ENCODE measurements at regions not wholly inside any gene's neighbourhood (a gene's known extent, or its start where the extent isn't known, plus 50 kb on each side); places are given as distances from the start of the nearest gene placed in this dataset.

- Histone ChIP-seq H3K27me3 (ENCODE audit: insufficient read depth, low read depth, severe bottlenecking) (peaks cover 42% of the 10 kb centered on the region), H3K27ac (no peak overlapping the region), H3K36me3 (no peaks in the 10 kb centered on the region), H3K9me3 (ENCODE audit: severe bottlenecking) (no peaks in the 10 kb centered on the region), H3K4me3 (ENCODE audit: low read depth, low read length) (no peak overlapping the region)
- TF ChIP-seq, protein P1, sequence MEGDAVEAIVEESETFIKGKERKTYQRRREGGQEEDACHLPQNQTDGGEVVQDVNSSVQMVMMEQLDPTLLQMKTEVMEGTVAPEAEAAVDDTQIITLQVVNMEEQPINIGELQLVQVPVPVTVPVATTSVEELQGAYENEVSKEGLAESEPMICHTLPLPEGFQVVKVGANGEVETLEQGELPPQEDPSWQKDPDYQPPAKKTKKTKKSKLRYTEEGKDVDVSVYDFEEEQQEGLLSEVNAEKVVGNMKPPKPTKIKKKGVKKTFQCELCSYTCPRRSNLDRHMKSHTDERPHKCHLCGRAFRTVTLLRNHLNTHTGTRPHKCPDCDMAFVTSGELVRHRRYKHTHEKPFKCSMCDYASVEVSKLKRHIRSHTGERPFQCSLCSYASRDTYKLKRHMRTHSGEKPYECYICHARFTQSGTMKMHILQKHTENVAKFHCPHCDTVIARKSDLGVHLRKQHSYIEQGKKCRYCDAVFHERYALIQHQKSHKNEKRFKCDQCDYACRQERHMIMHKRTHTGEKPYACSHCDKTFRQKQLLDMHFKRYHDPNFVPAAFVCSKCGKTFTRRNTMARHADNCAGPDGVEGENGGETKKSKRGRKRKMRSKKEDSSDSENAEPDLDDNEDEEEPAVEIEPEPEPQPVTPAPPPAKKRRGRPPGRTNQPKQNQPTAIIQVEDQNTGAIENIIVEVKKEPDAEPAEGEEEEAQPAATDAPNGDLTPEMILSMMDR (IDR thresholded peaks at IDR 0.05; ENCODE audit: low read depth, low read length), result peak; percentile 38
- DNase-seq, result no peak
These were observed 79.6 kb upstream of the TEKT1 start for GRCh38 chr17:6910987-6911603.

DNA sequence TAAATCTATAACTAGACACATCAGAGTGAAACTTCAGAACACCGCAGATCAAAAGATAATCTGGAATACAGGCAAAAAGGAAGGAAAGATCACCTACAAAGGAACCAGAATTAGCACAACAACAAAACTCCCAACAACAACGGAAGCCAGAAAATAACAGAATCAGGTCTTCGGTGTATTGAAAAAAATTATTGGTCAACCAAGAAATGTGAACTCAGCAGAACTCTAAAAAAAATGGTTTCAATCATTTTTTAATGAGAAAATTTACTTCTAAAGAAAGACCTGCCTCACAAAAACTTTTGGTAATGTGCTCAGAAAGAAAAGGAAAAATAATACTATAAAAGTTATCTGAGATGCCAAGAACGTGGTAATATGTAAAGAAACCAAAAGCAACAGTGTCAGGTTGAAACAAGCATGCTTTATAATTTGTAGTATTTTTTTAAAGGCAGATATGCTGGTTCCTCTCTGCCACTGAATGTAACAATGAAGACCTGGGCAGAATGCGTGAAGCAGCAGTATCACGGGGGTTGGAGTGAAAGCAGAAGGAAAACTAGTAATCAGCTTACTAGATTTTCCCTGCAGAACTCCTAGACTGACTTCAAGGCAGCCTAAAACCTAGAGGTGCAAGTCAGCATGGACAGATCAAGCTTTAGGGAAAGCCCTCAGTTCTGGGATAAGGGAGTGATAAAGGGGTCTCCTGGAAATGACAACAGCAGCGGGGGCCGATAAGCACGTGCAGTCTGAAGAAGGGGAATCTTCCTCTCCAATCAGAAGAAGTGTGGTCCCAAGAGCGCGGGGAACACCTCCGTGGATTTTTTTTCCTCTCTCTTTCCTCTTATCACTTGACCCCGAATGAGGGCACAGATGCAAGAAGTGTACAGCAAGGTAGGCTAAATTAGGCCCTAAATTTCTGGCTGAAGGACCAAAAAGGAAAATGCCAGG lies 80.9 kb upstream of the TEKT1 start:
- Histone ChIP-seq H3K27me3 (ENCODE audit: insufficient read depth, low read depth, severe bottlenecking) (peaks cover 55% of the 10 kb centered on the region), H3K4me3 (ENCODE audit: low read depth, low read length) (no peak overlapping the region), H3K27ac (no peak overlapping the region), H3K36me3 (no peaks in the 10 kb centered on the region), H3K9me3 (ENCODE audit: severe bottlenecking) (no peaks in the 10 kb centered on the region)
- no peak for DNase-seq
- TF ChIP-seq, protein P1 (IDR thresholded peaks at IDR 0.05; ENCODE audit: low read depth, low read length), result no peak

GRCh38 chr17:6913608-6914443 lies 82.0 kb upstream of the ALOX12 start:
- Histone ChIP-seq H3K9me3 (ENCODE audit: severe bottlenecking) (no peaks in the 10 kb centered on the region), H3K4me3 (ENCODE audit: low read depth, low read length) (no peak overlapping the region), H3K27me3 (ENCODE audit: insufficient read depth, low read depth, severe bottlenecking) (peaks cover 65% of the 10 kb centered on the region), H3K36me3 (no peaks in the 10 kb centered on the region), H3K27ac (no peak overlapping the region)
- peak; percentile 77 for DNase-seq
- TF ChIP-seq, protein P1 (IDR thresholded peaks at IDR 0.05; ENCODE audit: low read depth, low read length), result peak; percentile 85

- no peak overlapping the region for H3K4me3 ChIP-seq (ENCODE audit: low read depth, low read length)
- no peak overlapping the region for H3K27ac ChIP-seq
- no peak for DNase-seq
- peaks cover 2% of the 10 kb centered on the region for H3K9me3 ChIP-seq (ENCODE audit: severe bottlenecking)
- peaks cover 68% of the 10 kb centered on the region for H3K27me3 ChIP-seq (ENCODE audit: insufficient read depth, low read depth, severe bottlenecking)
- TF ChIP-seq, protein P1 (IDR thresholded peaks at IDR 0.05; ENCODE audit: low read depth, low read length), result no peak
- H3K36me3 ChIP-seq, result no peaks in the 10 kb centered on the region
These were observed 81.1 kb upstream of the ALOX12 start for GRCh38 chr17:6914711-6915110.

DNA sequence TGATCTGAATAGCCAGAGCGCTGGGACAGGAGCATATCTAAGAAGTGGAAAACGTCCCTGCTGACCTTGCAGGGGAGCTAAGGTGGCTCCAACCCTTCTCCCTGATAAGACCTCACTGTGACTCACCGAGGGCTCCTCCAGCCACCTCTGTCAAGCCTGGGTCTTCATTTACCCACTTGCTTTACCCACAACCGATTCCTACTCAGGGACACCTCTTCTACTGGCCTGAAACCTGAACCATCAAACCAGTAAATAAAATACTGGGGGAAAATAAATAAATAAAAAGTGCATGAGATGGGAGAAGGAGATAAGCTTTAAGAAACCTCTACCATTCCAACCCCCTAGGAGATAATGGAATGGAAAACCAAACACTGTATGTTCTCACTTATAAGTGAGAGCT lies 80.2 kb upstream of the ALOX12 start:
- peaks cover 2% of the 10 kb centered on the region for H3K9me3 ChIP-seq (ENCODE audit: severe bottlenecking)
- H3K27me3 ChIP-seq (ENCODE audit: insufficient read depth, low read depth, severe bottlenecking), result peaks cover 68% of the 10 kb centered on the region
- TF ChIP-seq, protein P1 (IDR thresholded peaks at IDR 0.05; ENCODE audit: low read depth, low read length), result no peak
- H3K4me3 ChIP-seq (ENCODE audit: low read depth, low read length), result no peak overlapping the region
- no peak for DNase-seq
- no peak overlapping the region for H3K27ac ChIP-seq
- H3K36me3 ChIP-seq, result no peaks in the 10 kb centered on the region

Data from WERI-Rb-1 (cell line).